HG03095 (cell line): ENCODE measurements at regions not wholly inside any gene's neighbourhood (a gene's known extent, or its start where the extent isn't known, plus 50 kb on each side); places are given as distances from the start of the nearest gene placed in this dataset.

Experiments used
- ATAC-seq: cut with Tn5 transposase; IDR thresholded peaks from one replicate; pipeline ENCODE4 v1.9.1; 2021; ENCODE audit warnings: moderate library complexity; ENCODE audit not compliant: unreplicated experiment

- no peak for ATAC-seq
Measured at GRCh38 chr18:8499810-8500675, 109.2 kb upstream of the RAB12 start.

- no peak for ATAC-seq
Measured at GRCh38 chr18:8501044-8501443, 108.2 kb upstream of the RAB12 start.

- no peak for ATAC-seq
Measured at GRCh38 chr18:8503248-8503647, 106.0 kb upstream of the RAB12 start.

GRCh38 chr18:8504424-8504823, 104.8 kb upstream of the RAB12 start:
- ATAC-seq = no peak

- no peak for ATAC-seq
Measured at GRCh38 chr18:8504880-8505435, 104.3 kb upstream of the RAB12 start.

GRCh38 chr18:8506251-8507049, 102.8 kb upstream of the RAB12 start:
- no peak for ATAC-seq

GRCh38 chr18:8507361-8507760, 101.9 kb upstream of the RAB12 start:
- no peak for ATAC-seq

GRCh38 chr18:8507915-8508705, 101.1 kb upstream of the RAB12 start:
- no peak for ATAC-seq

GRCh38 chr18:8513249-8513648, 96.0 kb upstream of the RAB12 start:
- no peak for ATAC-seq

- no peak for ATAC-seq
Measured at GRCh38 chr18:8514409-8514808, 94.8 kb upstream of the RAB12 start.

GRCh38 chr18:8515142-8515865, 93.9 kb upstream of the RAB12 start:
- ATAC-seq = no peak

- no peak for ATAC-seq
Measured at GRCh38 chr18:8516371-8517250, 92.6 kb upstream of the RAB12 start.

- no peak for ATAC-seq
Measured at GRCh38 chr18:8517276-8517675, 92.0 kb upstream of the RAB12 start.

- no peak for ATAC-seq
Measured at GRCh38 chr18:8519102-8519501, 90.1 kb upstream of the RAB12 start.

- ATAC-seq = no peak
Measured at GRCh38 chr18:8520266-8520665, 89.0 kb upstream of the RAB12 start.

- ATAC-seq = no peak
Measured at GRCh38 chr18:8522756-8523155, 86.5 kb upstream of the RAB12 start.

GRCh38 chr18:8525692-8526091, 83.5 kb upstream of the RAB12 start:
- no peak for ATAC-seq

GRCh38 chr18:8526332-8526731, 82.9 kb upstream of the RAB12 start:
- ATAC-seq = no peak

GRCh38 chr18:8529609-8530008, 79.6 kb upstream of the RAB12 start:
- no peak for ATAC-seq
